ENCODE measurements at regions not wholly inside any gene's neighbourhood (a gene's known extent, or its start where the extent isn't known, plus 50 kb on each side); places are given as distances from the start of the nearest gene placed in this dataset.

DNA sequence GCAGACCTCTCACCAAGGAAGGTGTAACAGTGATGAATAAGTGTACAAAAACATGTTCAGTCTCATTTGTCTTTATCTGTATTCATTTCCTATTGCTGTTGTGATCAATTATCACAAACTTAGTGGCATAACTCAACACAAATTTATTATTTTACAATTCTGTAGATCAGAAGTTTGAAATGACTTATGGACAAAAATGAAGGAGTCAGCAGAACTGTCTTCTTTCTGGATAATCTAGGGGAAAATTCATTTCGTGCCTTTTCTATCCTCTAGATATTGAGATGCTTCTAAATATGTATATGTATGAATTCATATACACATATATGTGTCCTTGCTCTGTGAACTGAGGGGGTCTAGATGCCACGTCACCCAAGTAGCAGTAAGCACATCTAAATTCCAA, 663.1 kb upstream of the MARCKS start:
- Histone ChIP-seq H3K27me3 (no peaks in the 10 kb centered on the region), H3K36me3 (no peaks in the 10 kb centered on the region), H3K9me3 (no peaks in the 10 kb centered on the region), H3K4me3 (no peak overlapping the region), H3K27ac (no peak overlapping the region), H3K4me1 (ENCODE audit: insufficient read depth) (no peaks in the 10 kb centered on the region)
- intact Hi-C loops (cut with DNase I) = no loop called here
- TF ChIP-seq POLR2A (IDR thresholded peaks at IDR 0.05) (no peak), EP300 (IDR thresholded peaks at IDR 0.05) (no peak)
- TF ChIP-seq, protein P1, sequence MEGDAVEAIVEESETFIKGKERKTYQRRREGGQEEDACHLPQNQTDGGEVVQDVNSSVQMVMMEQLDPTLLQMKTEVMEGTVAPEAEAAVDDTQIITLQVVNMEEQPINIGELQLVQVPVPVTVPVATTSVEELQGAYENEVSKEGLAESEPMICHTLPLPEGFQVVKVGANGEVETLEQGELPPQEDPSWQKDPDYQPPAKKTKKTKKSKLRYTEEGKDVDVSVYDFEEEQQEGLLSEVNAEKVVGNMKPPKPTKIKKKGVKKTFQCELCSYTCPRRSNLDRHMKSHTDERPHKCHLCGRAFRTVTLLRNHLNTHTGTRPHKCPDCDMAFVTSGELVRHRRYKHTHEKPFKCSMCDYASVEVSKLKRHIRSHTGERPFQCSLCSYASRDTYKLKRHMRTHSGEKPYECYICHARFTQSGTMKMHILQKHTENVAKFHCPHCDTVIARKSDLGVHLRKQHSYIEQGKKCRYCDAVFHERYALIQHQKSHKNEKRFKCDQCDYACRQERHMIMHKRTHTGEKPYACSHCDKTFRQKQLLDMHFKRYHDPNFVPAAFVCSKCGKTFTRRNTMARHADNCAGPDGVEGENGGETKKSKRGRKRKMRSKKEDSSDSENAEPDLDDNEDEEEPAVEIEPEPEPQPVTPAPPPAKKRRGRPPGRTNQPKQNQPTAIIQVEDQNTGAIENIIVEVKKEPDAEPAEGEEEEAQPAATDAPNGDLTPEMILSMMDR (IDR thresholded peaks at IDR 0.05) = no peak
- no peak for DNase-seq
- WGBS, 3 donors = 86 to 94% (median 90%) methylated on average over 2 of the region's 2 CpGs

DNA sequence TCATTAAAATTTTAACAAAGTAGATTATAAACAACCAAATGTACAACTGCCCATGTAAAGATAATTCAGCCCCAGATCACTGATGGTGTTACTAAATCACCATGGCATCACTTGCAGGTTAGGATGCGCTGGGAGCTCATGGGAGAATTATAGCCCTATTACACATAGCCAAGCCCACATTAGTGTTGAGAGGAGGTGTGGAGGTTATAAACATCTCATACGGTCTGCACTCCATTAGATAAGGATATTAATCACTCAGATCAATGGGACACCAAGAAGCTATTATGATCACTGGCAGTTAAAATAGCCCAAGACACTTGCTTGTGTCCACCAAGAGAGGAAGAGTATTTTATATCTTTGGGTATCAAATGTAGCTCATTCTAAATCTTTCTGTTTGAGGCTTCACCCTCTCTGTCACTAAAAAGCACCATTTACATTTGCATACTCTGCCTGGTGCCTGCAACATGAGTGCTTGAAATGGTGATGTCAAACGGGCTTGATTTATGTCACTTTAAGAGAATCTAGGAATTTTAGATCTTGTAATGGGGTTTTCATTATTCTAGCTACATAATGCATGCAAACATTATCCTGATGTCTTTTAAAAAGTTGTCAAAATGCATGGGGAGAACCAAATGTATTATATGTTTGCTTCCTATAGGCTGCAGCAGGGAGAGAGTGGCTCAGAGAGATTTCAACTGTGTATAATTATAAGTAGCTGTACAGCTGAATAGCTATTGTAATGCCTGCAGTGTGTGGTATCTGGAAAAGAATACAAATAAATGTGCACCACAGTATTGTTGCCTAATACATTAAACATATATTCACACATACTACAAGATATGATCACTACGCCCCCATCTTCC, 654.1 kb upstream of the MARCKS start:
- no peaks in the 10 kb centered on the region for H3K9me3 ChIP-seq
- H3K36me3 ChIP-seq = no peaks in the 10 kb centered on the region
- H3K4me3 ChIP-seq = no peak overlapping the region
- WGBS, 3 donors = 87 to 90% (median 89%) methylated on average over 4 of the region's 4 CpGs
- no peak for DNase-seq
- TF ChIP-seq EP300 (IDR thresholded peaks at IDR 0.05) = no peak
- no peak for TF ChIP-seq POLR2A (IDR thresholded peaks at IDR 0.05)
- TF ChIP-seq, protein P1 (IDR thresholded peaks at IDR 0.05) = no peak
- H3K27ac ChIP-seq = no peak overlapping the region
- intact Hi-C loops (cut with DNase I) = no loop called here
- H3K4me1 ChIP-seq (ENCODE audit: insufficient read depth) = no peaks in the 10 kb centered on the region
- no peaks in the 10 kb centered on the region for H3K27me3 ChIP-seq

DNA sequence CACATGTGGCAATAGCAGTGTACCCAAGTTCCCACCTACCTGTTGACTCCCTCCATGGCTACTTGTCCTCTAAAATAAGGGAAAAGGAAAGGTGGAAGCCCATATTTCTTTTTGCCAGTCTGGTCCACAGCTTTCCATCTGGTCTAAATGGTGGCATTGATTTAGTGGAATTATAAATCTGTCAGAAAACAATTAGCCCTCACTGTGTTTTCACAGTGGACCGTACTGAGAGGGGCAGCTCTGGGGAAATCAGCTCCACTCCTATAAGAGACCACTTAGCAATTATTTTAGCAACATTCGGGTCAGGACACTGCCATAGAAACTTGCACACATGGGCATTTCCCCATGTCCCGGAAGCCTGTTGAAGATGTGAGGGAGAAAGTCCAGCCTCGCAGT, 653.4 kb upstream of the MARCKS start:
- intact Hi-C loops (cut with DNase I) = no loop called here
- 97 to 99% (median 98%) methylated on average over 4 of the region's 4 CpGs for WGBS, 3 donors
- Histone ChIP-seq H3K27ac (no peak overlapping the region), H3K4me3 (no peak overlapping the region), H3K9me3 (no peaks in the 10 kb centered on the region), H3K27me3 (no peaks in the 10 kb centered on the region), H3K4me1 (ENCODE audit: insufficient read depth) (no peaks in the 10 kb centered on the region), H3K36me3 (no peaks in the 10 kb centered on the region)
- DNase-seq = no peak
- TF ChIP-seq, protein P1 (IDR thresholded peaks at IDR 0.05) = no peak
- no peak for TF ChIP-seq POLR2A (IDR thresholded peaks at IDR 0.05)
- TF ChIP-seq EP300 (IDR thresholded peaks at IDR 0.05) = no peak

DNA sequence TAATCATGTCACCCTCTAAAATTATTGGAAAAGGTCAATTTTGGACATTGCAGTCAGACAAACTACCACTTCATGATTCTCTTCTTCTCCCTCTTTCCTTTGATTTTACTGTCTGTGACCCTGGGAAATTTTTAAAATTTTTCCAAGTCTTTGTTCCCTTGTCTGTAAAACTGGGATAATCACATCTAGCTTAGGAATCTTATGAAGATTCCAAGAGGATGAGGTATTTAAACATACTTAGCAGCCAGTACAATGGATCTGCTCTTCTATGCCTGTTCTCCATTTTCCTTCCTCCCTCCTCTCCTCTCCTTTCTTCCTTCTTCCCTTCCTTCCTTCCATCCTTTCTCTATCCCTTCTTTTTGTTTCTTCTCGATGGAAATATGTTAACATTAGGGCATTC, 651.6 kb upstream of the MARCKS start:
- TF ChIP-seq POLR2A (IDR thresholded peaks at IDR 0.05) (no peak), EP300 (IDR thresholded peaks at IDR 0.05) (no peak)
- TF ChIP-seq, protein P1 (IDR thresholded peaks at IDR 0.05) = no peak
- Histone ChIP-seq H3K27me3 (no peaks in the 10 kb centered on the region), H3K4me1 (ENCODE audit: insufficient read depth) (no peaks in the 10 kb centered on the region), H3K36me3 (no peaks in the 10 kb centered on the region), H3K9me3 (no peaks in the 10 kb centered on the region), H3K27ac (no peak overlapping the region), H3K4me3 (no peak overlapping the region)
- intact Hi-C loops (cut with DNase I) = no loop called here
- no peak for DNase-seq
- WGBS, 3 donors = 82 to 87% (median 86%) methylated on average over 1 of the region's 1 CpG

Data from ovary (tissue), 7 donors.